ENCODE measurements at regions not wholly inside any gene's neighbourhood (a gene's known extent, or its start where the extent isn't known, plus 50 kb on each side); places are given as distances from the start of the nearest gene placed in this dataset.

GRCh38 chr11:106477776-106478175 is 400.3 kb downstream of the AASDHPPT start:
- intact Hi-C loops (cut with DNase I, micrococcal nuclease), result no loop called here
- ATAC-seq (no peak), DNase-seq (no peak)
- Histone ChIP-seq H3K4me3 (no peak overlapping the region), H3K4me1 (ENCODE audit: low read depth) (no peaks in the 10 kb centered on the region), H3K36me3 (ENCODE audit: low read depth) (no peaks in the 10 kb centered on the region), H3K9me3 (peaks cover 24% of the 10 kb centered on the region)
- no peak for TF ChIP-seq CTCF (IDR thresholded peaks at IDR 0.05)

GRCh38 chr11:106479646-106480045 is 402.2 kb downstream of the AASDHPPT start:
- intact Hi-C loops (cut with DNase I, micrococcal nuclease), result no loop called here
- no peak for TF ChIP-seq CTCF (IDR thresholded peaks at IDR 0.05)

GRCh38 chr11:106480581-106481190 is 403.2 kb downstream of the AASDHPPT start:
- Histone ChIP-seq H3K36me3 (ENCODE audit: low read depth) (no peaks in the 10 kb centered on the region), H3K9me3 (peaks cover 10% of the 10 kb centered on the region), H3K4me3 (no peak overlapping the region), H3K4me1 (ENCODE audit: low read depth) (no peaks in the 10 kb centered on the region)
- ATAC-seq, result no peak
- TF ChIP-seq CTCF (IDR thresholded peaks at IDR 0.05), result no peak
- intact Hi-C loops (cut with DNase I, micrococcal nuclease), result no loop called here
- DNase-seq, result no peak

More at GRCh38 chr11:106479646-106480045, 402.2 kb downstream of the AASDHPPT start:
- peaks cover 17% of the 10 kb centered on the region for H3K9me3 ChIP-seq
- DNase-seq, result no peak
- no peak overlapping the region for H3K4me3 ChIP-seq
- no peak for ATAC-seq
- H3K4me1 ChIP-seq (ENCODE audit: low read depth), result no peaks in the 10 kb centered on the region
- H3K36me3 ChIP-seq (ENCODE audit: low read depth), result no peaks in the 10 kb centered on the region

GRCh38 chr11:106482917-106483785 is 405.7 kb downstream of the AASDHPPT start:
- Histone ChIP-seq H3K4me3 (no peak overlapping the region), H3K36me3 (ENCODE audit: low read depth) (no peaks in the 10 kb centered on the region), H3K4me1 (ENCODE audit: low read depth) (no peaks in the 10 kb centered on the region), H3K9me3 (peaks cover 3% of the 10 kb centered on the region)
- intact Hi-C loops (cut with DNase I, micrococcal nuclease), result no loop called here
- DNase-seq (no peak), ATAC-seq (no peak)
- TF ChIP-seq CTCF (IDR thresholded peaks at IDR 0.05), result no peak

- intact Hi-C loops (cut with DNase I, micrococcal nuclease), result no loop called here
- peaks cover 22% of the 10 kb centered on the region for H3K9me3 ChIP-seq
- H3K4me1 ChIP-seq (ENCODE audit: low read depth), result no peaks in the 10 kb centered on the region
- no peak for DNase-seq
- no peaks in the 10 kb centered on the region for H3K36me3 ChIP-seq (ENCODE audit: low read depth)
- TF ChIP-seq CTCF (IDR thresholded peaks at IDR 0.05), result no peak
- no peak for ATAC-seq
- H3K4me3 ChIP-seq, result no peak overlapping the region
Observed at GRCh38 chr11:106491751-106492150, 414.3 kb downstream of the AASDHPPT start.

Measured in mucosa of descending colon (tissue), 3 donors.